WERI-Rb-1 (cell line): ENCODE measurements at regions not wholly inside any gene's neighbourhood (a gene's known extent, or its start where the extent isn't known, plus 50 kb on each side); places are given as distances from the start of the nearest gene placed in this dataset.

Experiments
- DNase-seq: peaks from one replicate; pipeline ENCODE4 v3.0.0-alpha.2; 2020
- H3K27ac ChIP-seq: fragments of 250-450 bp; sonication (Bioruptor Pico); 2 replicates; pipeline ENCODE4 v1.5.1; 2020; ENCODE audit warnings: mild to moderate bottlenecking, moderate library complexity
- H3K27me3 ChIP-seq: fragments of 250-450 bp; sonication (Bioruptor Pico); 2 replicates; pipeline ENCODE4 v1.5.1; 2021; ENCODE audit warnings: mild to moderate bottlenecking, low read depth, moderate library complexity; ENCODE audit not compliant: insufficient read depth, severe bottlenecking
- H3K36me3 ChIP-seq: fragments of 250-450 bp; sonication (Bioruptor Pico); 2 replicates; pipeline ENCODE4 v1.5.1; 2020; ENCODE audit warnings: mild to moderate bottlenecking, moderate library complexity
- H3K4me3 ChIP-seq: 2 replicates; pipeline ENCODE4 v1.5.1; 2011; ENCODE audit warnings: low read depth, mild to moderate bottlenecking, control low read depth, low read length
- H3K9me3 ChIP-seq: fragments of 250-450 bp; sonication (Bioruptor Pico); 2 replicates; pipeline ENCODE4 v1.5.1; 2021; ENCODE audit warnings: mild to moderate bottlenecking, moderate library complexity; ENCODE audit not compliant: severe bottlenecking
- CTCF ChIP-seq: IDR thresholded peaks from 2 replicates; pipeline ENCODE4 v1.5.1; 2011; ENCODE audit warnings: low read depth, mild to moderate bottlenecking, control low read depth, inconsistent platforms, low read length

GRCh38 chr3:157669416-157669815 is 166.2 kb upstream of the VEPH1 start:
- Histone ChIP-seq H3K9me3 (no peaks in the 10 kb centered on the region), H3K4me3 (no peak overlapping the region), H3K27ac (no peak overlapping the region), H3K36me3 (no peaks in the 10 kb centered on the region), H3K27me3 (no peaks in the 10 kb centered on the region)
- peak; percentile 48 for DNase-seq
- TF ChIP-seq CTCF: no peak

DNA sequence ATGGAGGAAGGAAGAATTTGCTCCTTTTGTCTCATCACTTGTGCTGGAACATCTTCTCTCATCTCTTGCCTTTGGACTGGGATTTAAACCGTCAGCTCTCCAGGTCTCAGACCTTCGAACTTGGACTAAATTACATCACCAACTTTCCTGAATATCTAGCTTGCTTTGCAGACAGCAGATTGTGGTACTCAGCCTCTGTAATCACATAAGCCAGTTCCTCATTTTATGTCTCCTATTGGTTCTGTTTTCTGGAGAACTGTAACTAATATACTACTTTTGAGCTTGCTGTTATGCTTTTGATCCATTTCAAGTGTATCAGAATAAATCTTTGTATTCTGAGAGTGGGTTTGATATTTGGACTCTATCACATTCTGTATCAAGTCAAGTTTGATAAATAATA is 164.3 kb upstream of the VEPH1 start:
- H3K27me3 ChIP-seq: no peaks in the 10 kb centered on the region
- no peaks in the 10 kb centered on the region for H3K36me3 ChIP-seq
- peak overlapping the region; percentile 58 for H3K27ac ChIP-seq
- no peak for DNase-seq
- H3K4me3 ChIP-seq: no peak overlapping the region
- no peaks in the 10 kb centered on the region for H3K9me3 ChIP-seq
- TF ChIP-seq CTCF: no peak

GRCh38 chr3:157662171-157662570 is 159.0 kb upstream of the VEPH1 start:
- H3K27ac ChIP-seq: no peak overlapping the region
- H3K9me3 ChIP-seq: no peaks in the 10 kb centered on the region
- no peak for DNase-seq
- TF ChIP-seq CTCF: no peak
- H3K27me3 ChIP-seq: no peaks in the 10 kb centered on the region
- no peak overlapping the region for H3K4me3 ChIP-seq
- no peaks in the 10 kb centered on the region for H3K36me3 ChIP-seq

GRCh38 chr3:157660847-157661246 is 157.6 kb upstream of the VEPH1 start:
- Histone ChIP-seq H3K9me3 (no peaks in the 10 kb centered on the region), H3K36me3 (no peaks in the 10 kb centered on the region), H3K27ac (no peak overlapping the region), H3K27me3 (no peaks in the 10 kb centered on the region), H3K4me3 (no peak overlapping the region)
- no peak for DNase-seq
- TF ChIP-seq CTCF: no peak

DNA sequence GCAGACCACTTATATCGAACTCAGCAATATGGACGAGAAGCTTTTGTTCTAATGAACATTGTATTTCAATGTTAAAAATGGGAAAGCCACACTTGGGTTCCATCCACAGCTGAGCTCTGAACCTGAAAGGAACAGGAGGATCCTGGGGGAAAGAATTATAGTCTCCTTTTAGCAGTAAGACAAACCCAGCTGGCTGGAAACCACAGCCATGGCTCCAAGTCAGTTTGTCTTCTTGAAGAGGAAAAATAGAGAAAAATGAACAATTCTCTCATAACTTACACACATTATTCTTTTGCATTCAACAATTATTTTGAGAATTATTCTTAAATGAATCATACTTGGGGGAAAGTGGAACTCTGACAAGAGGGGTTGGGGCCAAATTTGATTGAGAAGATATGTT is 149.2 kb upstream of the VEPH1 start:
- TF ChIP-seq CTCF: no peak
- Histone ChIP-seq H3K27me3 (no peaks in the 10 kb centered on the region), H3K36me3 (no peaks in the 10 kb centered on the region), H3K27ac (no peak overlapping the region), H3K4me3 (no peak overlapping the region), H3K9me3 (no peaks in the 10 kb centered on the region)
- no peak for DNase-seq

DNA sequence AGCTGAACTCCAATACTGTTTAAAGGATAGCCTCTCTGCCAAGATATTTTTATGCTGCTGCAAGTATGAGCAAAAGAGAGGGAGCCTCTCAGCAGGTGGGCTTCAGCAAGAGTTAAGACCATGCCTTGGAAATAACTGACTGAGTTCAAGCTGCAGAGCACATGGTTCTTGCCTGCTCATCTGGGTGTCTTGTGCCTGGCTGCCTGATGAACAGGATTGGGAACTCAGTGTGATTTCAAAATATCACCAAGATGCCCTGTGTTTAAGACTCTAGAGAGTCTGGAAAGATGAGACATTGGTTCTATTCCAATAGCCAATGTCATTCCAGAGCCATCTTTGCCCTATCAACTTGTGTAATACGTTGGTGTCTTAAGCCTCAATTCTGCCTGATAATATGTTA is 147.5 kb upstream of the VEPH1 start:
- Histone ChIP-seq H3K36me3 (no peaks in the 10 kb centered on the region), H3K27me3 (no peaks in the 10 kb centered on the region), H3K4me3 (no peak overlapping the region), H3K27ac (no peak overlapping the region), H3K9me3 (no peaks in the 10 kb centered on the region)
- DNase-seq: no peak
- no peak for TF ChIP-seq CTCF
